ENCODE measurements at regions not wholly inside any gene's neighbourhood (a gene's known extent, or its start where the extent isn't known, plus 50 kb on each side); places are given as distances from the start of the nearest gene placed in this dataset.
A peak's percentile ranks its signal among the peaks of the same experiment; 100 is the strongest.

DNA sequence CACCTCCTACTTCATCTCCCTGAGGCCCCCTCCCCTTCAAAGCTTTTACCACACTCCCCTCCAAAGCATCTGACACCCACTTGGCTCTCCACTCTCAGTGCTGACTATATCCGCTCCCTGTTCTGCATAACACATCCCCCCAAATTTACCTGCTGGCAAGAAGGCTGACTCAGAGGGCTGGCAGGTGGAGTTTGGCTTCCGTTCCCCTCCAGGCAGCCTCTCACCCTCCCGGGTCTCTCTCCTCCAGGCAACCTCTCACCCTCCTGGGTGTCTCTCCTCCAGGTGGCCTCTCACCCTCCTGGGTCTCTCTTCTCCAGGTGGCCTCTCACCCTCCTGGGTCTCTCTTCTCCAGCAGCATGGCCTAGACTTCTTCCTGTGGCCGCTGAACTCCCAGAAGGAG, 562.1 kb downstream of the NPHP4 start:
- no peak overlapping the region for H4K91ac ChIP-seq (ENCODE audit: low read depth, low read length, poor library complexity)
- H3K9ac ChIP-seq (ENCODE audit: low read depth, low read length, poor library complexity) = no peak overlapping the region
- no peak overlapping the region for H2AK5ac ChIP-seq (ENCODE audit: low read depth, low read length)
- H2AFZ ChIP-seq (ENCODE audit: low read length) = no peak overlapping the region
- H3K18ac ChIP-seq (ENCODE audit: low read length) = no peak overlapping the region
- no peak overlapping the region for H2BK120ac ChIP-seq (ENCODE audit: low read depth, low read length)
- H3K27ac ChIP-seq (replicated peaks; ENCODE audit: low read length) = no peak overlapping the region
- no peak overlapping the region for H3K4me2 ChIP-seq (ENCODE audit: insufficient read depth, low read length, poor library complexity, severe bottlenecking)
- H3K36me3 ChIP-seq (replicated peaks in 1 of 2; ENCODE audit: control insufficient read depth in 2 of 2, insufficient read depth in 2 of 2, low read length in 2 of 2) = no peaks in the 10 kb centered on the region
- no peak overlapping the region for H2BK15ac ChIP-seq (ENCODE audit: low read length)
- no peak overlapping the region for H3K23ac ChIP-seq (ENCODE audit: low read depth, low read length, poor library complexity)
- no peaks in the 10 kb centered on the region for H3K9me3 ChIP-seq (replicated peaks in 1 of 2; ENCODE audit: control insufficient read depth in 2 of 2, insufficient read depth in 1 of 2, low read depth in 1 of 2, low read length in 2 of 2)
- no peaks in the 10 kb centered on the region for H3K79me1 ChIP-seq (ENCODE audit: low read depth, low read length)
- H2BK12ac ChIP-seq (ENCODE audit: low read length) = no peak overlapping the region
- H4K8ac ChIP-seq (ENCODE audit: low read depth, low read length) = no peak overlapping the region
- no peak overlapping the region for H3K4ac ChIP-seq (ENCODE audit: low read length)
- no peak for DNase-seq (ENCODE audit: low spot score)
- H3K14ac ChIP-seq (ENCODE audit: low read length) = no peak overlapping the region
- no peak overlapping the region for H3K4me3 ChIP-seq (ENCODE audit: low read length in 2 of 2)
- no CpG with 5 or more reads among the region's 4 CpGs for WGBS, 2 donors (ENCODE audit: extremely low coverage in 2 of 2, insufficient read length in 2 of 2, insufficient replicate concordance in 1 of 2)
- H3K27me3 ChIP-seq (ENCODE audit: control insufficient read depth in 3 of 3, insufficient read depth in 3 of 3, low read depth in 1 of 3, low read length in 3 of 3) = peaks cover 0 to 23% (median 0%) of the 10 kb centered on the region in 3 experiments
- H2BK5ac ChIP-seq (ENCODE audit: low read length) = no peak overlapping the region
- H3K4me1 ChIP-seq (ENCODE audit: control insufficient read depth in 2 of 2, insufficient read depth in 1 of 2, low read depth in 1 of 2, low read length in 2 of 2) = peaks cover under 1 to 6% of the 10 kb centered on the region in 2 donors

- no peak overlapping the region for H2BK120ac ChIP-seq (ENCODE audit: low read depth, low read length)
- no peak for DNase-seq (ENCODE audit: low spot score)
- H3K27me3 ChIP-seq (ENCODE audit: control insufficient read depth in 3 of 3, insufficient read depth in 3 of 3, low read depth in 1 of 3, low read length in 3 of 3) = peaks cover 0 to 35% (median 0%) of the 10 kb centered on the region in 3 experiments
- no peak overlapping the region for H4K8ac ChIP-seq (ENCODE audit: low read depth, low read length)
- no peak overlapping the region for H2AK5ac ChIP-seq (ENCODE audit: low read depth, low read length)
- H3K23ac ChIP-seq (ENCODE audit: low read depth, low read length, poor library complexity) = no peak overlapping the region
- no peak overlapping the region for H2BK5ac ChIP-seq (ENCODE audit: low read length)
- H3K9me3 ChIP-seq (replicated peaks in 1 of 2; ENCODE audit: control insufficient read depth in 2 of 2, insufficient read depth in 1 of 2, low read depth in 1 of 2, low read length in 2 of 2) = no peaks in the 10 kb centered on the region
- WGBS, 2 donors (ENCODE audit: extremely low coverage in 2 of 2, insufficient read length in 2 of 2, insufficient replicate concordance in 1 of 2) = no CpG with 5 or more reads among the region's 7 CpGs
- H3K27ac ChIP-seq (replicated peaks; ENCODE audit: low read length) = no peak overlapping the region
- no peak overlapping the region for H3K18ac ChIP-seq (ENCODE audit: low read length)
- H3K4me2 ChIP-seq (ENCODE audit: insufficient read depth, low read length, poor library complexity, severe bottlenecking) = no peak overlapping the region
- H3K4me1 ChIP-seq (ENCODE audit: control insufficient read depth in 2 of 2, insufficient read depth in 1 of 2, low read depth in 1 of 2, low read length in 2 of 2) = peaks cover 9 to 10% of the 10 kb centered on the region in 2 donors
- H3K36me3 ChIP-seq (replicated peaks in 1 of 2; ENCODE audit: control insufficient read depth in 2 of 2, insufficient read depth in 2 of 2, low read length in 2 of 2) = no peaks in the 10 kb centered on the region
- H3K14ac ChIP-seq (ENCODE audit: low read length) = no peak overlapping the region
- H2BK12ac ChIP-seq (ENCODE audit: low read length) = no peak overlapping the region
- H3K4ac ChIP-seq (ENCODE audit: low read length) = no peak overlapping the region
- H3K4me3 ChIP-seq (ENCODE audit: low read length in 2 of 2) = no peak overlapping the region
- no peak overlapping the region for H3K9ac ChIP-seq (ENCODE audit: low read depth, low read length, poor library complexity)
- no peaks in the 10 kb centered on the region for H3K79me1 ChIP-seq (ENCODE audit: low read depth, low read length)
- H2BK15ac ChIP-seq (ENCODE audit: low read length) = no peak overlapping the region
- no peak overlapping the region for H2AFZ ChIP-seq (ENCODE audit: low read length)
- no peak overlapping the region for H4K91ac ChIP-seq (ENCODE audit: low read depth, low read length, poor library complexity)
Observed at GRCh38 chr1:5428351-5428750, 563.9 kb downstream of the NPHP4 start.

GRCh38 chr1:5427026-5427613, 565.1 kb downstream of the NPHP4 start:
- Histone ChIP-seq H3K14ac (ENCODE audit: low read length) (no peak overlapping the region), H2BK5ac (ENCODE audit: low read length) (no peak overlapping the region), H2AFZ (ENCODE audit: low read length) (no peak overlapping the region), H3K4ac (ENCODE audit: low read length) (peak overlapping the region; percentile 30), H3K36me3 (replicated peaks in 1 of 2; ENCODE audit: control insufficient read depth in 2 of 2, insufficient read depth in 2 of 2, low read length in 2 of 2) (no peaks in the 10 kb centered on the region), H4K8ac (ENCODE audit: low read depth, low read length) (no peak overlapping the region), H3K9me3 (replicated peaks in 1 of 2; ENCODE audit: control insufficient read depth in 2 of 2, insufficient read depth in 1 of 2, low read depth in 1 of 2, low read length in 2 of 2) (no peaks in the 10 kb centered on the region), H2BK120ac (ENCODE audit: low read depth, low read length) (no peak overlapping the region), H2BK15ac (ENCODE audit: low read length) (peak overlapping the region; percentile 73), H2AK5ac (ENCODE audit: low read depth, low read length) (no peak overlapping the region), H3K79me1 (ENCODE audit: low read depth, low read length) (no peaks in the 10 kb centered on the region), H3K4me2 (ENCODE audit: insufficient read depth, low read length, poor library complexity, severe bottlenecking) (no peak overlapping the region), H3K4me3 (ENCODE audit: low read length in 2 of 2) (no peak overlapping the region), H3K23ac (ENCODE audit: low read depth, low read length, poor library complexity) (no peak overlapping the region), H3K4me1 (ENCODE audit: control insufficient read depth in 2 of 2, insufficient read depth in 1 of 2, low read depth in 1 of 2, low read length in 2 of 2) (peaks cover 9 to 11% of the 10 kb centered on the region in 2 donors), H3K9ac (ENCODE audit: low read depth, low read length, poor library complexity) (peak overlapping the region; percentile 1), H3K27me3 (ENCODE audit: control insufficient read depth in 3 of 3, insufficient read depth in 3 of 3, low read depth in 1 of 3, low read length in 3 of 3) (peaks cover 0 to 37% (median 0%) of the 10 kb centered on the region in 3 experiments), H3K27ac (replicated peaks; ENCODE audit: low read length) (no peak overlapping the region), H2BK12ac (ENCODE audit: low read length) (peak overlapping the region; percentile 28), H3K18ac (ENCODE audit: low read length) (peak overlapping the region; percentile 62), H4K91ac (ENCODE audit: low read depth, low read length, poor library complexity) (no peak overlapping the region)
- no CpG with 5 or more reads among the region's 9 CpGs for WGBS, 2 donors (ENCODE audit: extremely low coverage in 2 of 2, insufficient read length in 2 of 2, insufficient replicate concordance in 1 of 2)
- no peak for DNase-seq (ENCODE audit: low spot score)

GRCh38 chr1:5424802-5425703, 567.2 kb downstream of the NPHP4 start:
- Histone ChIP-seq H3K4me3 (ENCODE audit: low read length in 2 of 2) (no peak overlapping the region), H3K27ac (replicated peaks; ENCODE audit: low read length) (peak overlapping the region; percentile 38), H2BK15ac (ENCODE audit: low read length) (no peak overlapping the region), H3K14ac (ENCODE audit: low read length) (no peak overlapping the region), H3K23ac (ENCODE audit: low read depth, low read length, poor library complexity) (no peak overlapping the region), H3K27me3 (ENCODE audit: control insufficient read depth in 3 of 3, insufficient read depth in 3 of 3, low read depth in 1 of 3, low read length in 3 of 3) (peaks cover 0 to 42% (median 0%) of the 10 kb centered on the region in 3 experiments), H2BK12ac (ENCODE audit: low read length) (no peak overlapping the region), H4K91ac (ENCODE audit: low read depth, low read length, poor library complexity) (no peak overlapping the region), H3K36me3 (replicated peaks in 1 of 2; ENCODE audit: control insufficient read depth in 2 of 2, insufficient read depth in 2 of 2, low read length in 2 of 2) (no peaks in the 10 kb centered on the region), H2AFZ (ENCODE audit: low read length) (no peak overlapping the region), H2BK5ac (ENCODE audit: low read length) (no peak overlapping the region), H3K9ac (ENCODE audit: low read depth, low read length, poor library complexity) (no peak overlapping the region), H4K8ac (ENCODE audit: low read depth, low read length) (no peak overlapping the region), H3K18ac (ENCODE audit: low read length) (no peak overlapping the region), H3K4ac (ENCODE audit: low read length) (no peak overlapping the region), H2AK5ac (ENCODE audit: low read depth, low read length) (no peak overlapping the region), H3K9me3 (replicated peaks in 1 of 2; ENCODE audit: control insufficient read depth in 2 of 2, insufficient read depth in 1 of 2, low read depth in 1 of 2, low read length in 2 of 2) (no peaks in the 10 kb centered on the region), H3K4me1 (ENCODE audit: control insufficient read depth in 2 of 2, insufficient read depth in 1 of 2, low read depth in 1 of 2, low read length in 2 of 2) (peaks cover 9 to 11% of the 10 kb centered on the region in 2 donors), H3K79me1 (ENCODE audit: low read depth, low read length) (no peaks in the 10 kb centered on the region), H2BK120ac (ENCODE audit: low read depth, low read length) (no peak overlapping the region), H3K4me2 (ENCODE audit: insufficient read depth, low read length, poor library complexity, severe bottlenecking) (peak overlapping the region; percentile 22)
- WGBS, 2 donors (ENCODE audit: extremely low coverage in 2 of 2, insufficient read length in 2 of 2, insufficient replicate concordance in 1 of 2) = no CpG with 5 or more reads among the region's 19 CpGs
- peak; percentile 37 for DNase-seq (ENCODE audit: low spot score)
